ENCODE measurements at regions not wholly inside any gene's neighbourhood (a gene's known extent, or its start where the extent isn't known, plus 50 kb on each side); places are given as distances from the start of the nearest gene placed in this dataset.

DNA sequence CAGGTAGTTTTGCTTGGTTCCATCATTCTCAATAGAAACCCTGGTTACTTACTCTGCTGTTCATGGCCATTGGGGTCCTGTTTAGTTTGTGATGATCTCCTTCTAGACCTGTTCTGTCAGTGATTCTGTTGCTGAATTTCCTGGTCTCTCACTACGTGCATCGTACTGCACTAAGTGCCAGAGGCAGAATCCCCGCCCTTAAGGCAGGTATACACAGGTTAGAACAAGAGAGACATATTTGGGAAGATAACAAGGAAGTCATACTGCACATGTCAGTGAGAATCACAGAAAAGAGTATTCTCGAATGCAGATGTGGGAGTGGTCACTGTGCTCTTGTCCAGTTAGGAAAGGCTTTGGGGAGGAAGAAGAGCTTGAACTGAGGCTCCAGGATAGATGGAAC, 148.1 kb upstream of the MYLIP start:
- TF ChIP-seq, protein P1, sequence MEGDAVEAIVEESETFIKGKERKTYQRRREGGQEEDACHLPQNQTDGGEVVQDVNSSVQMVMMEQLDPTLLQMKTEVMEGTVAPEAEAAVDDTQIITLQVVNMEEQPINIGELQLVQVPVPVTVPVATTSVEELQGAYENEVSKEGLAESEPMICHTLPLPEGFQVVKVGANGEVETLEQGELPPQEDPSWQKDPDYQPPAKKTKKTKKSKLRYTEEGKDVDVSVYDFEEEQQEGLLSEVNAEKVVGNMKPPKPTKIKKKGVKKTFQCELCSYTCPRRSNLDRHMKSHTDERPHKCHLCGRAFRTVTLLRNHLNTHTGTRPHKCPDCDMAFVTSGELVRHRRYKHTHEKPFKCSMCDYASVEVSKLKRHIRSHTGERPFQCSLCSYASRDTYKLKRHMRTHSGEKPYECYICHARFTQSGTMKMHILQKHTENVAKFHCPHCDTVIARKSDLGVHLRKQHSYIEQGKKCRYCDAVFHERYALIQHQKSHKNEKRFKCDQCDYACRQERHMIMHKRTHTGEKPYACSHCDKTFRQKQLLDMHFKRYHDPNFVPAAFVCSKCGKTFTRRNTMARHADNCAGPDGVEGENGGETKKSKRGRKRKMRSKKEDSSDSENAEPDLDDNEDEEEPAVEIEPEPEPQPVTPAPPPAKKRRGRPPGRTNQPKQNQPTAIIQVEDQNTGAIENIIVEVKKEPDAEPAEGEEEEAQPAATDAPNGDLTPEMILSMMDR (IDR thresholded peaks at IDR 0.05): no peak
- TF ChIP-seq SIN3A (IDR thresholded peaks at IDR 0.05; ENCODE audit: borderline replicate concordance, insufficient read depth, low read depth, low read length): no peak
- TF ChIP-seq, protein P2, sequence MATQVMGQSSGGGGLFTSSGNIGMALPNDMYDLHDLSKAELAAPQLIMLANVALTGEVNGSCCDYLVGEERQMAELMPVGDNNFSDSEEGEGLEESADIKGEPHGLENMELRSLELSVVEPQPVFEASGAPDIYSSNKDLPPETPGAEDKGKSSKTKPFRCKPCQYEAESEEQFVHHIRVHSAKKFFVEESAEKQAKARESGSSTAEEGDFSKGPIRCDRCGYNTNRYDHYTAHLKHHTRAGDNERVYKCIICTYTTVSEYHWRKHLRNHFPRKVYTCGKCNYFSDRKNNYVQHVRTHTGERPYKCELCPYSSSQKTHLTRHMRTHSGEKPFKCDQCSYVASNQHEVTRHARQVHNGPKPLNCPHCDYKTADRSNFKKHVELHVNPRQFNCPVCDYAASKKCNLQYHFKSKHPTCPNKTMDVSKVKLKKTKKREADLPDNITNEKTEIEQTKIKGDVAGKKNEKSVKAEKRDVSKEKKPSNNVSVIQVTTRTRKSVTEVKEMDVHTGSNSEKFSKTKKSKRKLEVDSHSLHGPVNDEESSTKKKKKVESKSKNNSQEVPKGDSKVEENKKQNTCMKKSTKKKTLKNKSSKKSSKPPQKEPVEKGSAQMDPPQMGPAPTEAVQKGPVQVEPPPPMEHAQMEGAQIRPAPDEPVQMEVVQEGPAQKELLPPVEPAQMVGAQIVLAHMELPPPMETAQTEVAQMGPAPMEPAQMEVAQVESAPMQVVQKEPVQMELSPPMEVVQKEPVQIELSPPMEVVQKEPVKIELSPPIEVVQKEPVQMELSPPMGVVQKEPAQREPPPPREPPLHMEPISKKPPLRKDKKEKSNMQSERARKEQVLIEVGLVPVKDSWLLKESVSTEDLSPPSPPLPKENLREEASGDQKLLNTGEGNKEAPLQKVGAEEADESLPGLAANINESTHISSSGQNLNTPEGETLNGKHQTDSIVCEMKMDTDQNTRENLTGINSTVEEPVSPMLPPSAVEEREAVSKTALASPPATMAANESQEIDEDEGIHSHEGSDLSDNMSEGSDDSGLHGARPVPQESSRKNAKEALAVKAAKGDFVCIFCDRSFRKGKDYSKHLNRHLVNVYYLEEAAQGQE (IDR thresholded peaks at IDR 0.05; ENCODE audit: insufficient read depth in 1 of 2, low read depth in 2 of 2, low read length in 1 of 2): no peak

Data from Panc1 (cell line).